Skeletal muscle tissue (tissue), 3 donors: ENCODE measurements at regions not wholly inside any gene's neighbourhood (a gene's known extent, or its start where the extent isn't known, plus 50 kb on each side); places are given as distances from the start of the nearest gene placed in this dataset.
"Not testable (repeated sequence)": the region's sequence is repeated elsewhere in the genome, so short reads cannot be mapped to it uniquely, and the experiment has no call there.

Source experiments
- H3K27ac ChIP-seq: one replicate; pipeline ENCODE4 v1.7.0; 2013; ENCODE audit warnings: mild to moderate bottlenecking, low read depth, low read length, inconsistent platforms
- H3K27me3 ChIP-seq, 3 donors: one replicate each; pipeline ENCODE4 v1.7.0; 2013; ENCODE audit warnings: low read length in 3 of 3; ENCODE audit not compliant: control insufficient read depth in 3 of 3, insufficient read depth in 3 of 3
- H3K36me3 ChIP-seq, 3 donors: one replicate each; pipeline ENCODE4 v1.7.0; 2013; ENCODE audit warnings: low read length in 3 of 3; ENCODE audit not compliant: control insufficient read depth in 3 of 3, insufficient read depth in 3 of 3
- H3K4me1 ChIP-seq, 3 donors: one replicate each; pipeline ENCODE4 v1.7.0; 2013; ENCODE audit warnings: low read length in 3 of 3, mild to moderate bottlenecking in 3 of 3; ENCODE audit not compliant: control insufficient read depth in 3 of 3, insufficient read depth in 3 of 3
- H3K4me3 ChIP-seq, 3 donors: one replicate each; pipeline ENCODE4 v1.7.0; 2013; ENCODE audit warnings: low read length in 3 of 3
- H3K9ac ChIP-seq, 3 donors: one replicate each; pipeline ENCODE4 v1.7.0; 2013; ENCODE audit warnings: low read length in 3 of 3, mild to moderate bottlenecking in 3 of 3, moderate library complexity in 2 of 3, low read depth in 1 of 3
- H3K9me3 ChIP-seq, 3 donors: one replicate each; pipeline ENCODE4 v1.7.0; 2013; ENCODE audit warnings: low read length in 3 of 3; ENCODE audit not compliant: control insufficient read depth in 3 of 3
- donor health status: Osteomylitis.

- Histone ChIP-seq H3K27me3 (no peaks in the 10 kb centered on the region), H3K4me3 (no peak overlapping the region), H3K27ac (no peak overlapping the region), H3K9ac (no peak overlapping the region), H3K4me1 (no peaks in the 10 kb centered on the region), H3K9me3 (no peaks in the 10 kb centered on the region), H3K36me3 (no peaks in the 10 kb centered on the region)
These were observed 184.0 kb upstream of the TBL1X start for GRCh38 chrX:9280831-9281230.

- no peaks in the 10 kb centered on the region for H3K36me3 ChIP-seq
- no peaks in the 10 kb centered on the region for H3K9me3 ChIP-seq
- no peak overlapping the region for H3K9ac ChIP-seq
- no peaks in the 10 kb centered on the region for H3K27me3 ChIP-seq
- no peaks in the 10 kb centered on the region for H3K4me1 ChIP-seq
- H3K4me3 ChIP-seq, result no peak overlapping the region
- no peak overlapping the region for H3K27ac ChIP-seq
These were observed 182.5 kb upstream of the TBL1X start for GRCh38 chrX:9282325-9282724.

- H3K27me3 ChIP-seq, result peaks cover 0 to 6% (median 0%) of the 10 kb centered on the region in 3 donors
- no peak overlapping the region for H3K4me3 ChIP-seq
- no peak overlapping the region for H3K9ac ChIP-seq
- H3K36me3 ChIP-seq, result no peaks in the 10 kb centered on the region
- no peaks in the 10 kb centered on the region for H3K9me3 ChIP-seq
- no peak overlapping the region for H3K27ac ChIP-seq
- H3K4me1 ChIP-seq, result no peaks in the 10 kb centered on the region
These were observed 179.5 kb upstream of the TBL1X start for GRCh38 chrX:9285342-9285771.

- H3K27ac ChIP-seq, result no peak overlapping the region
- no peaks in the 10 kb centered on the region for H3K4me1 ChIP-seq
- H3K9ac ChIP-seq, result no peak overlapping the region
- no peaks in the 10 kb centered on the region for H3K9me3 ChIP-seq
- H3K4me3 ChIP-seq, result no peak overlapping the region
- peaks cover 0 to 8% (median 0%) of the 10 kb centered on the region in 3 donors for H3K27me3 ChIP-seq
- H3K36me3 ChIP-seq, result no peaks in the 10 kb centered on the region
These were observed 178.6 kb upstream of the TBL1X start for GRCh38 chrX:9286234-9286633.

- Histone ChIP-seq H3K9me3 (no peaks in the 10 kb centered on the region), H3K36me3 (no peaks in the 10 kb centered on the region), H3K27ac (no peak overlapping the region), H3K27me3 (peaks cover 0 to 31% (median 0%) of the 10 kb centered on the region in 3 donors), H3K9ac (no peak overlapping the region), H3K4me1 (no peaks in the 10 kb centered on the region), H3K4me3 (no peak overlapping the region)
These were observed 173.2 kb upstream of the TBL1X start for GRCh38 chrX:9291629-9292028.

- no peaks in the 10 kb centered on the region for H3K4me1 ChIP-seq
- peaks cover 0 to 31% (median 0%) of the 10 kb centered on the region in 3 donors for H3K27me3 ChIP-seq
- H3K9ac ChIP-seq, result no peak overlapping the region
- no peak overlapping the region for H3K27ac ChIP-seq
- no peak overlapping the region for H3K4me3 ChIP-seq
- no peaks in the 10 kb centered on the region for H3K9me3 ChIP-seq
- no peaks in the 10 kb centered on the region for H3K36me3 ChIP-seq
These were observed 171.8 kb upstream of the TBL1X start for GRCh38 chrX:9293051-9293496.

- peaks cover 0 to 31% (median 0%) of the 10 kb centered on the region in 3 donors for H3K27me3 ChIP-seq
- H3K9ac ChIP-seq, result no peak overlapping the region
- no peaks in the 10 kb centered on the region for H3K4me1 ChIP-seq
- no peak overlapping the region for H3K27ac ChIP-seq
- H3K9me3 ChIP-seq, result no peaks in the 10 kb centered on the region
- H3K36me3 ChIP-seq, result no peaks in the 10 kb centered on the region
- H3K4me3 ChIP-seq, result no peak overlapping the region
These were observed 171.0 kb upstream of the TBL1X start for GRCh38 chrX:9293903-9294302.

- peaks cover 0 to 25% (median 0%) of the 10 kb centered on the region in 3 donors for H3K27me3 ChIP-seq
- H3K27ac ChIP-seq, result no peak overlapping the region
- H3K9ac ChIP-seq, result no peak overlapping the region
These were observed 169.3 kb upstream of the TBL1X start for GRCh38 chrX:9295551-9295950.

GRCh38 chrX:9298221-9298620 lies 166.6 kb upstream of the TBL1X start:
- H3K27me3 ChIP-seq, result peaks cover 0 to 10% (median 0%) of the 10 kb centered on the region in 3 donors
- H3K9ac ChIP-seq, result no peak overlapping the region
- peaks cover 0 to under 1% (median 0%) of the 10 kb centered on the region in 3 donors for H3K9me3 ChIP-seq

More at GRCh38 chrX:9295551-9295950, 169.3 kb upstream of the TBL1X start:
- H3K36me3 ChIP-seq, result no peaks in the 10 kb centered on the region
- no peaks in the 10 kb centered on the region for H3K9me3 ChIP-seq
- no peaks in the 10 kb centered on the region for H3K4me1 ChIP-seq
- no peak overlapping the region for H3K4me3 ChIP-seq

GRCh38 chrX:9299681-9300080 lies 165.2 kb upstream of the TBL1X start:
- not testable (repeated sequence) for H3K36me3 ChIP-seq, H3K27ac ChIP-seq, H3K9me3 ChIP-seq, H3K9ac ChIP-seq, H3K4me3 ChIP-seq, H3K27me3 ChIP-seq, H3K4me1 ChIP-seq

More at GRCh38 chrX:9298221-9298620, 166.6 kb upstream of the TBL1X start:
- Histone ChIP-seq H3K36me3 (no peaks in the 10 kb centered on the region), H3K4me1 (no peaks in the 10 kb centered on the region), H3K4me3 (no peak overlapping the region), H3K27ac (no peak overlapping the region)
